Hematopoietic multipotent progenitor cell treated with erythropoietin and hydrocortisone succinate and interleukin-3 and kit ligand, for 4 days (in vitro differentiated cells): ENCODE measurements at regions not wholly inside any gene's neighbourhood (a gene's known extent, or its start where the extent isn't known, plus 50 kb on each side); places are given as distances from the start of the nearest gene placed in this dataset.
"Not testable (repeated sequence)": the region's sequence is repeated elsewhere in the genome, so short reads cannot be mapped to it uniquely, and the experiment has no call there.

Experiments used
- DNase-seq: peaks from one replicate; pipeline ENCODE4 v3.0.0-alpha.2; 2015

GRCh38 chr5:10069637-10070313, 179.9 kb downstream of the ATPSCKMT start:
- no peak for DNase-seq

- DNase-seq, result no peak
Observed at GRCh38 chr5:10065428-10066000, 184.2 kb downstream of the ATPSCKMT start.

GRCh38 chr5:10064546-10065195, 185.0 kb downstream of the ATPSCKMT start:
- no peak for DNase-seq

- no peak for DNase-seq
Observed at GRCh38 chr5:10063997-10064396, 185.7 kb downstream of the ATPSCKMT start.

GRCh38 chr5:10059980-10060379, 189.7 kb downstream of the ATPSCKMT start:
- DNase-seq, result no peak

- DNase-seq, result no peak
Observed at GRCh38 chr5:10059556-10059955, 190.1 kb downstream of the ATPSCKMT start.

GRCh38 chr5:10057356-10057755, 192.3 kb downstream of the ATPSCKMT start:
- no peak for DNase-seq

- no peak for DNase-seq
Observed at GRCh38 chr5:10056228-10056760, 193.4 kb downstream of the ATPSCKMT start.

- DNase-seq, result no peak
Observed at GRCh38 chr5:10049858-10050455, 199.7 kb downstream of the ATPSCKMT start.

- DNase-seq, result no peak
Observed at GRCh38 chr5:10046676-10047075, 203.0 kb downstream of the ATPSCKMT start.

GRCh38 chr5:10045376-10045775, 204.3 kb downstream of the ATPSCKMT start:
- no peak for DNase-seq

- no peak for DNase-seq
Observed at GRCh38 chr5:10036136-10036815, 213.4 kb downstream of the ATPSCKMT start.

- no peak for DNase-seq
Observed at GRCh38 chr5:10034001-10034400, 215.7 kb downstream of the ATPSCKMT start.

- DNase-seq, result no peak
Observed at GRCh38 chr5:10031817-10032216, 217.9 kb downstream of the ATPSCKMT start.

- DNase-seq, result peak; percentile 1
Observed at GRCh38 chr5:10030219-10030831, 219.4 kb downstream of the ATPSCKMT start.

GRCh38 chr5:10023494-10023893, 226.2 kb downstream of the ATPSCKMT start:
- DNase-seq, result no peak

- no peak for DNase-seq
Observed at GRCh38 chr5:10021248-10021647, 228.4 kb downstream of the ATPSCKMT start.

- DNase-seq, result no peak
Observed at GRCh38 chr5:10019236-10019635, 230.5 kb downstream of the ATPSCKMT start.

- DNase-seq, result no peak
Observed at GRCh38 chr5:10018201-10019069, 231.3 kb downstream of the ATPSCKMT start.

GRCh38 chr5:10017786-10018185, 231.9 kb downstream of the ATPSCKMT start:
- no peak for DNase-seq

- not testable (repeated sequence) for DNase-seq
Observed at GRCh38 chr5:10016559-10016958, 233.1 kb downstream of the ATPSCKMT start.

GRCh38 chr5:10015681-10016080, 234.0 kb downstream of the ATPSCKMT start:
- not testable (repeated sequence) for DNase-seq
